ENCODE measurements at regions not wholly inside any gene's neighbourhood (a gene's known extent, or its start where the extent isn't known, plus 50 kb on each side); places are given as distances from the start of the nearest gene placed in this dataset.

DNA sequence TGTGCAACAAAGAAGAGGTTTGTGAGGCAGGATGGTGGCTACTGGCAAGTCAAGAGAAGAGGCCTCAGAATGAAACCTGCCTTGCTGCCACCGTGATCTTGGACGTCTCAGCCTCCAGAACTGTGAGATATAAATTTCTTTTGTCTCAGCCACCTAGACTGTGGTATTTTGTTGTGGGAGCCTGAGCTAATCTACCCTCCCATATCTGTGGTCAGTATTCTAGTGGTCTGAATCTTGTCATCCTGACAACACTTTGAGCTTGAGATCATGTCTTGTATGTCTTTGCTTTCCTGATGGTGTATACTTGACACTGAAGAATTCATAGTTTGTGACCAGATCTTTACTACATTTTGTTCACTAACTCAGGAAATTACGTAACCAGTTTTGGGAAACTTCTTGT lies 240.6 kb upstream of the GOLIM4 start:
- TF ChIP-seq, protein P1, sequence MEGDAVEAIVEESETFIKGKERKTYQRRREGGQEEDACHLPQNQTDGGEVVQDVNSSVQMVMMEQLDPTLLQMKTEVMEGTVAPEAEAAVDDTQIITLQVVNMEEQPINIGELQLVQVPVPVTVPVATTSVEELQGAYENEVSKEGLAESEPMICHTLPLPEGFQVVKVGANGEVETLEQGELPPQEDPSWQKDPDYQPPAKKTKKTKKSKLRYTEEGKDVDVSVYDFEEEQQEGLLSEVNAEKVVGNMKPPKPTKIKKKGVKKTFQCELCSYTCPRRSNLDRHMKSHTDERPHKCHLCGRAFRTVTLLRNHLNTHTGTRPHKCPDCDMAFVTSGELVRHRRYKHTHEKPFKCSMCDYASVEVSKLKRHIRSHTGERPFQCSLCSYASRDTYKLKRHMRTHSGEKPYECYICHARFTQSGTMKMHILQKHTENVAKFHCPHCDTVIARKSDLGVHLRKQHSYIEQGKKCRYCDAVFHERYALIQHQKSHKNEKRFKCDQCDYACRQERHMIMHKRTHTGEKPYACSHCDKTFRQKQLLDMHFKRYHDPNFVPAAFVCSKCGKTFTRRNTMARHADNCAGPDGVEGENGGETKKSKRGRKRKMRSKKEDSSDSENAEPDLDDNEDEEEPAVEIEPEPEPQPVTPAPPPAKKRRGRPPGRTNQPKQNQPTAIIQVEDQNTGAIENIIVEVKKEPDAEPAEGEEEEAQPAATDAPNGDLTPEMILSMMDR (IDR thresholded peaks at IDR 0.05; ENCODE audit: insufficient read depth, missing control alignments) = no peak
- DNase-seq (ENCODE audit: insufficient read length, low spot score) (no peak), FAIRE-seq (no peak)

DNA sequence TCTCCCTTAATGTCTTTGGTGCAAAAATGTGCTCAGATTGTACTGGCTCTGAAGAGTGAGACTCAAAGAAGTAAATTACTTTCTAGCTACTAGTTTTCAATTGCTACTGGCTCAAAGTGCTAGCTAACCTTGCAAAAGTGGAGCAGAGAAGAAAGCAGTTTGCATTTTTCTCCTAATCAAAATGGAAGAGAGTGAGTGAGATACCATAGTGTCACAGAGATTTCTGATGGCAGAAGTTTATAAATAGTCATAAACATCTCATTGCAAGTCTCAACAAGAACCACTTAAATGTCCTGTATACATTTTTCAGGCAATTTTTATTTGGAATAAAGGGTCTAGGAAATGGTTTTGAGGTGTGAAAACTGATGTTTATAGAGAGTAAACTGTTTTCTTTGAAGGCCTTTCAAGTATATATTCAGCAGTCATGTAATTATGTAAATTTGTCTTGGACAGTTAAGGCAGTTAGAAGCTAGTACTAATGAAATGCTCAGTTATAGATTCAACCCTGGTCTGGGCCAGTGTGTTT lies 237.7 kb upstream of the GOLIM4 start:
- FAIRE-seq (no peak), DNase-seq (ENCODE audit: insufficient read length, low spot score) (no peak)
- TF ChIP-seq, protein P1 (IDR thresholded peaks at IDR 0.05; ENCODE audit: insufficient read depth, missing control alignments) = no peak

DNA sequence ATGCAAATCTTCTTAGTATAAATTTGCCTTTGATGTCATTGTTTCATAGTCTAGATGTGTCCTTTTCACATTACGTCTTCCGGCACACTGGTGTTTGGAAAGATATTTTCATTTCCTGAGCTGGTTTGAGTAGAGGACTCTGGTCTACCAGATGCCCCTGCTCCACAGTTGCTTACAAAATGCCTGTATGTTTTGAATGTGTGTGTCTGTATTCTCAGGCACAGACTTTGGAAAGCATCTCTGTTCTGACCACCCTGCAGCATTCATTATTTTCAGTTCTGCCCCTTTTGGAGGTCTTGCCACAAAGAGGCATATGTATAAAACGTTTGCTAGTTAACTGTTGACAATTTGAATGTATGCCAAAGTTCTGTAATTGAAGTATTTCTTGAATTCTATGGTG lies 236.0 kb upstream of the GOLIM4 start:
- TF ChIP-seq, protein P1 (IDR thresholded peaks at IDR 0.05; ENCODE audit: insufficient read depth, missing control alignments) = no peak
- DNase-seq (ENCODE audit: insufficient read length, low spot score) = no peak
- no peak for FAIRE-seq

DNA sequence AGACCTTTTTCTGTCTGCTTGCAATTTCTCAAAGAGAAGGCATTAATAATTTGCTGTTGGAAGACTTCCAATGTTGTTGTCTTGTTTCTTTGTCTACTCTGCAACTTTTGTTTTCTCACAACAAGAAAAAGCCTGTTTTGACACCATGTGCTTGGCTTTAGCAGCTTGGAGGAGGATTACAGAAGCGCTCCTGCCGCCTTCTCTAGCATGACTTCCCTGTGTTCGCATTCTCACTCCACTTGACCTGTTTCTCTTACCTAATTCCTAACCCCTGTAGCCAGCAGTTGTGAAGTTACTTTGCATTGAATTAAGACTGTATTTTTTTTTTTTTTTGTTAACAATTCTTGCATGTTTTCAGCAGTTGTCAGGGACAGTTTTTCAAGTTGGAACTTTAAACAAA lies 235.3 kb upstream of the GOLIM4 start:
- FAIRE-seq (no peak), DNase-seq (ENCODE audit: insufficient read length, low spot score) (no peak)
- TF ChIP-seq, protein P1 (IDR thresholded peaks at IDR 0.05; ENCODE audit: insufficient read depth, missing control alignments) = no peak

DNA sequence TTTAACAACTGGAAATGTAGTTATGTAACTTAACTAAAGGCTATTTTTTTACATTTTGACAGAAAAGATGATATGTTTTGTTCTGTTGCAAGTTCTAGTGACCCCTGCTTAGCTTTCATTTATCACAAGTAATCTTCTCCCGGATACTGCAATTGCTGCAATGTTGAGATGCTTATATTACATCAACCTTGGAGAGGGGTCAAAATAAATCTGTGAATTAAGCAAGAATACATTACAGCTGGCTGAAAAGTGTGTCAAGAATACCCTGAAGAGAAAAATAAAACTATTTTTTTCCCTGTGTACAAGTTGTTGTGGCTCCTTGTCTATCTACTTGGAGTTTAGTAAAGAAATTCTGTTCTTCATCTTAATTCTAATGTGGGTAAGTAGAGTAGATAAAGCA lies 232.1 kb upstream of the GOLIM4 start:
- TF ChIP-seq, protein P1 (IDR thresholded peaks at IDR 0.05; ENCODE audit: insufficient read depth, missing control alignments) = no peak
- DNase-seq (ENCODE audit: insufficient read length, low spot score) (no peak), FAIRE-seq (no peak)

DNA sequence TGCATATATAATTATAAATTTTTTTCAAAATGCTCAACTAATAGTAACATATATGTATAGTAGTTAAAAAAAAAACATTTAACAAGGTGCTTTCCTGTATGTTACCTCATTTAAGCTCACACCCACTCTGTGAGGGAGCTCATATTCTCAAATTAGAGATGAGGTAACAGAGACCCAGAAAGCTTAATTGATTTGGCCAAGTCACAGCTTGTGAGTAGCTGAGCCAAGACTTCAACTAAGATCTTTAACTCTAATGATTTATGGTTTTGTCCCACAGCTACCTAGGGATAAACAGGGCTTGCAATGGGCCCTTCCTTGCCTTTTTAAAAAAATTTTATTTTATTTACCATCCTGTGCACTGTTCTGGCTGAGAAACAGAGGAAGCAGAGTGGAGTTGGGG lies 230.0 kb upstream of the GOLIM4 start:
- no peak for DNase-seq (ENCODE audit: insufficient read length, low spot score)
- FAIRE-seq = no peak
- TF ChIP-seq, protein P1 (IDR thresholded peaks at IDR 0.05; ENCODE audit: insufficient read depth, missing control alignments) = no peak

DNA sequence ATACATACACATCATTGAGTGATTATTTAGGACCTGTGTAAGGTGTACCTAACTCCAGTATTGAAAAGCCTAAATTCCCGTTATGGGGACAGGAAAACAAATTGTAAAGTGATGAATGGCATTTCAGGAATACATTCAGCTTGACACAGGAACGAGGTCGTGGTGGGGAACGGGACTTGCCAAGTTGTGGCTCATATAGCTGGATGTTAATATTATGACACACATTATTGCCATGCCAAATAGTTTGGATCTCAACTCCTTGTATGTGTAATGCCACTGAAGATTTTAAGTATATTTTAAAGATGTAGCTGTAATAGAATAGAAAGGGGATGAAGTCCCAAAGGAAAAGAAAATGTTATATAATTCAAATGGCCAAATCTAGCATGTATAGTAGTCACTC lies 227.2 kb upstream of the GOLIM4 start:
- no peak for FAIRE-seq
- DNase-seq (ENCODE audit: insufficient read length, low spot score) = no peak
- TF ChIP-seq, protein P1 (IDR thresholded peaks at IDR 0.05; ENCODE audit: insufficient read depth, missing control alignments) = no peak

Data from D721Med (cell line).